GM12892 (cell line): ENCODE measurements at regions not wholly inside any gene's neighbourhood (a gene's known extent, or its start where the extent isn't known, plus 50 kb on each side); places are given as distances from the start of the nearest gene placed in this dataset.
"Not testable (repeated sequence)": the region's sequence is repeated elsewhere in the genome, so short reads cannot be mapped to it uniquely, and the experiment has no call there.

Experiments used
- DNase-seq: peaks from one replicate; pipeline ENCODE4 v3.0.0; 2011; ENCODE audit not compliant: insufficient read length
- FAIRE-seq: peaks from 2 replicates; lab custom pipeline; 2011; peaks lifted over from hg19 to GRCh38; lab: Jason Lieb, UNC
- POLR2A ChIP-seq: IDR thresholded peaks from 2 replicates; pipeline ENCODE4 v1.6.1; 2011; ENCODE audit warnings: low read depth, low read length, control low read depth
- POLR2AphosphoS5 ChIP-seq: IDR thresholded peaks from 2 replicates; pipeline ENCODE4 v1.6.1; 2011; ENCODE audit warnings: low read depth, low read length, control low read depth
- TAF1 ChIP-seq: IDR thresholded peaks from 2 replicates; pipeline ENCODE4 v1.6.1; 2011; ENCODE audit warnings: low read depth, mild to moderate bottlenecking, control low read depth, low read length, borderline replicate concordance

DNA sequence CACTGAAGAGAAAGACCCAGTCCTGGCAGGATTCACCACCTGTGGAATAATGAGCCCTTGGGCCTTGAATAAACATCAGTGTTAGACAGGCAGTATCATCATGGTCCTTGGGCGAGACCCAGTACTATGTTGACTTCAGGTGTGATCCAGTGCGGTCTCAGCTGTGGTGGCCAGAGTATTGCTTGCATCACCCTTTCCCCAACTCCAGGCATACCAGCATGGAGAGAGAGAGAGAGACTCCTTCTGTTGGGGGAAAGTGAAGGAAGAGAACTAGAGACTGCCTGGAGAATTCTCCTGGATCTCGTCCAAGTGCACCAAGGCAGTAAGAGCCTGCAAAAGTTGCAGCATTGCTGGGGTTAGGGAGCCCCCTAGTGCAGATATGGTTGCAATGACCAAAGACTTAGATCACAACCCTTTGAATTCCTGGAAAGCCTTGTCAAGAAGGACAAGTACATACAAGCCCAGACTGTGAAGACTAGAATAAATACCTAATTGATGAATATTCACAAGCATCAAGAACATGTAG is 61.1 kb upstream of the VAMP7 start:
- DNase-seq (no peak), FAIRE-seq (peak; percentile 80)
- no peak for TF ChIP-seq TAF1
- TF ChIP-seq POLR2AphosphoS5: no peak
- TF ChIP-seq POLR2A: no peak

DNA sequence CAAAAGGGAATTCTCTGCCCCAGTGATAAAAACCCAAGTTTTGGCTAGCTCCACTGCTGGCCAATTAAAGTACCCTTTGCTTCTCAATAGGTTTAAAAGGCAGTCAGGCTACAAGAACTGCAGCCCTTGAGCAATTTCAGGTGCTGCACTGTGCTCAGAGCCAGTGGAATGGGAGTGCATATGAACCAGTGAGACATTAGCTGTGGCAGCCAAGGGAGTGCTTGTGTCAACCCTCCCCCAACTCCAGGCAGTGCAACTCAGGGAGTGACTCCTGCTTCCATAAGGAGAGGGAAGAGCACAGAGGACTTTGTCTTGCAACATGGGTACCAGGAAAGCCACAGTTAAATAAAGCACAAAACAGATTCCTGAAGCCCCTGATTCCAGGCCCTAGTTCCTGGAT is 61.6 kb upstream of the VAMP7 start:
- FAIRE-seq: no peak
- DNase-seq: no peak
- TF ChIP-seq TAF1 (no peak), POLR2A (no peak), POLR2AphosphoS5 (no peak)

DNA sequence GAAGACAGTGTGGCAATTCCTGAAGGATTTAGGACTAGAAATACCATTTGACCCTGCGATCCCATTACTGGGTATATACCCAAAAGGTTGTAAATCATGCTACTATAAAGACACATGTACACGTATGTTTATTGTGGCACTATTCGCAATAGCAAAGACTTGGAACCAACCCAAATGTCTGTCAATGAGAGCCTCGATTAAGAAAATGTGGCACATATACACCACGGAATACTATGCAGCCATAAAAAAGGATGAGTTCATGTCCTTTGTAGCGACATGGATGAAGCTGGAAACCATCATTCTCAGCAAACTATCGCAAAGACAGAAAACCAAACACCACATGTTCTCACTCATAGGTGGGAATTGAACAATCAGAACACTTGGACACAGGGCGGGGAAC is 66.8 kb upstream of the VAMP7 start:
- DNase-seq, FAIRE-seq: not testable (repeated sequence)

- DNase-seq (no peak), FAIRE-seq (no peak)
- no peak for TF ChIP-seq POLR2AphosphoS5
- TF ChIP-seq TAF1: no peak
- TF ChIP-seq POLR2A: no peak
Observed at GRCh38 chrX:155779831-155780230, 101.3 kb upstream of the VAMP7 start.

- no peak for FAIRE-seq
- no peak for DNase-seq
- TF ChIP-seq POLR2AphosphoS5: no peak
- TF ChIP-seq TAF1: no peak
Observed at GRCh38 chrX:155778844-155779553, 102.1 kb upstream of the VAMP7 start.

- TF ChIP-seq POLR2AphosphoS5 (no peak), TAF1 (no peak), POLR2A (no peak)
Observed at GRCh38 chrX:155774387-155774786, 106.8 kb upstream of the VAMP7 start.

GRCh38 chrX:155767876-155768769 is 113.0 kb upstream of the VAMP7 start:
- no peak for FAIRE-seq
- DNase-seq: no peak
- no peak for TF ChIP-seq POLR2AphosphoS5
- no peak for TF ChIP-seq TAF1
- TF ChIP-seq POLR2A: no peak

More at GRCh38 chrX:155774387-155774786, 106.8 kb upstream of the VAMP7 start:
- DNase-seq: no peak
- FAIRE-seq: no peak

DNA sequence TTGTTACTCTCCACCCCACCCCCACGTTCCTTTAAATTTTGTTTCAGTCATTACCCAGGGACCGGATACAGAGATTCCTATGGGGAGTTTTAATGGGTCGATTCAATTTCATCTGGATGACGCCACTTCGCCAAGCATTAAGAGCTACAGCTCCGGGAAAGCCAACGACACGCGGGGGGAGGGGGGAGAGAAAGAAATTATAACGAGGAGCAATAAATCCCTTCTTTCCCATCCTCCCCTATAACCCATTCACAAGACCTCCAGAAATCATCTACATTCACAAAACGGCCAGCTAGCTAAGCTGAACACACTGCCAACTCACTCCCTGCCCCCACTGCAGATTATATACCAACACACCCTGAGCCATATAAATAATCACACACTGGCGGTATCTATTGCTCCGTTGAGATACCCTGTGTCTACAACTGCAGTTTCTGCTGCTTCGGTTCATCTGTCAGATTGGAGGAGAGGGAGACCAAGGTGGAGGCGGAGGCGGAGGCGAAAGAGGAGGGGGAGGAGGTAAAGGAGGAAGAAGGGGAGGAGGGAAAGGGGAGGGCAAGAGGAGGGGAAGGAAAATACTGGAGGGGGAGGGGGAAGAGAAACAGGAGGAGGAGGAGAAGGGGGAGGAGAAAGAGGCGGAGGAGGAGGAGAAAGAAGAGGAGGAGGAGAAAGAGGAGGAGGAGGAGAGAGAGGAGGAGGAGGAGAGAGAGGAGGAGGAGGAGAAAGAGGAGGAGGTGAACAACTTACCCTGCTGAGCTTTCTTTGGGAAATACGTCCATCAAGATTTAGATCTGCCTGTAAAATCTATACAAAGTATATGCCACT is 113.9 kb upstream of the VAMP7 start:
- TF ChIP-seq POLR2A: no peak
- TF ChIP-seq TAF1: no peak
- TF ChIP-seq POLR2AphosphoS5: no peak
- FAIRE-seq (no peak), DNase-seq (no peak)

DNA sequence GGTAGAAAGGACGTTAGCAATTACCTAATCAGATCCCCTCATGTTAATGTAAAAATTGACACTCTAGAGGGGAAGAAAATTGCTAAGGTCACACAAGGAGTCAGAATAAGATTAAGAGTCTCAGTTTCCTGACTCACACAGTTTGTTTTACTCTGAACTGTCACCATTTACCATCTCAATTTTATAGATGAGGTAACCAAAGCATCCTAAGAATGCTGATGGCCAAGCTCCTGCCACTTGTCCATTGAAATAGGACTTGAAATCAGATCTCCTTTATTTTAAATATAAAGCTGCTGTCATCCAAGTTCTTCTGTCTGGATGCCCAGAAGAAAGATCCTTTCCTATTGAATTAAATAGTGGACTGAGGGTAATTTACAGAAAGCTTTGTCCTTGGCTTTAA is 114.8 kb upstream of the VAMP7 start:
- TF ChIP-seq TAF1 (no peak), POLR2AphosphoS5 (no peak), POLR2A (no peak)
- DNase-seq: no peak
- FAIRE-seq: no peak

DNA sequence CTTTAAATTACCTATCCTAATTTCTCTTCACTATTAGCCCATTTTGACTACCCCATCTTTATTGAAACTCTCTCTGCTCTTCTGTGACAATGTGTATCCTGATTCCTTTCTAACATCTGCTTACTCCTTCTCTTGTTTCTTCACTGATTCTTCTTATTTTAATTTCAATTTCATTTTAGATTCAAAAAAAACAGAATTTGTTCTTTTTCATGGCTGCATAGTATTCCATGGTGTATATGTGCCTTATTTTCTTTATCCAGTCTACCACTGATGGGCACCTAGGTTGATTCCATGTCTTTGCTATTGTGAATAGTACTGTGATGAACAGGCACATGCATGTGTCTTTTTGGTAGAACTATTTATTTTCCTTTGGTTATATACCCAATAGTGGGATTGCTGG is 120.0 kb upstream of the VAMP7 start:
- TF ChIP-seq POLR2AphosphoS5 (no peak), TAF1 (no peak), POLR2A (no peak)
- FAIRE-seq: no peak
- no peak for DNase-seq
